ENCODE measurements at regions not wholly inside any gene's neighbourhood (a gene's known extent, or its start where the extent isn't known, plus 50 kb on each side); places are given as distances from the start of the nearest gene placed in this dataset.

DNA sequence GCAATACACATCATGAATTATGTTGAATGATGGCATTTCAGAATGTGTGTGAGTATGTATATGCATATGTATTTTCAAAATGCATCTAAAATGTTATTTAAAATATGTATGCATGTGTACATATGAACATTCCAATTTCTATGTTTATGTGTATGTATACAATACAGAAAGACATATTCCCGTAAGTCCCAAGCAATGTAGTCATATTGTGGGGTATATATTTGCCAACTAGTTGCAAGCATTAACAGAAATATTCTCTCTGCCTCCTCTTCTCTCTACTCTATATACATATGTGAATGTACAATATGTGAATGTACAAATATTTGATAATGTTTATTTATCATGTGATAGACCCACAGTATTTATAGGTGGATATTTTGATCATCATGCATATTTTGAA, 345.8 kb upstream of the ZEB2 start:
- H3K9me2 ChIP-seq (ENCODE audit: insufficient read depth) = no peaks in the 10 kb centered on the region
- ChIA-PET POLR2A (ENCODE audit: unreplicated experiment) (no interaction called here), CTCF (interaction anchor here (0.6 kb wide), 1 partner anchor 84 kb away, joined by 3 read pairs; no protein-coding TSS in a partner anchor)
- no peak for DNase-seq
- H3K27ac ChIP-seq = no peak overlapping the region
- no peak overlapping the region for H3K4me2 ChIP-seq
- H3K4me3 ChIP-seq = no peak overlapping the region
- no peaks in the 10 kb centered on the region for H3K79me2 ChIP-seq (ENCODE audit: low read depth)
- no TSS peak for BruUV-seq (replicated peaks)
- no peaks in the 10 kb centered on the region for H3K27me3 ChIP-seq (ENCODE audit: insufficient read depth, low read depth)
- H3K36me3 ChIP-seq (ENCODE audit: low read depth) = no peaks in the 10 kb centered on the region
- H3F3A ChIP-seq (ENCODE audit: insufficient read depth, low read depth) = no peaks in the 10 kb centered on the region
- intact Hi-C loops (cut with micrococcal nuclease; ENCODE audit: unreplicated experiment) = no loop called here
- no peak overlapping the region for H2AFZ ChIP-seq
- no peak for TF ChIP-seq EZH2 (IDR thresholded peaks at IDR 0.05; ENCODE audit: low read depth)
- TF ChIP-seq, protein P1, sequence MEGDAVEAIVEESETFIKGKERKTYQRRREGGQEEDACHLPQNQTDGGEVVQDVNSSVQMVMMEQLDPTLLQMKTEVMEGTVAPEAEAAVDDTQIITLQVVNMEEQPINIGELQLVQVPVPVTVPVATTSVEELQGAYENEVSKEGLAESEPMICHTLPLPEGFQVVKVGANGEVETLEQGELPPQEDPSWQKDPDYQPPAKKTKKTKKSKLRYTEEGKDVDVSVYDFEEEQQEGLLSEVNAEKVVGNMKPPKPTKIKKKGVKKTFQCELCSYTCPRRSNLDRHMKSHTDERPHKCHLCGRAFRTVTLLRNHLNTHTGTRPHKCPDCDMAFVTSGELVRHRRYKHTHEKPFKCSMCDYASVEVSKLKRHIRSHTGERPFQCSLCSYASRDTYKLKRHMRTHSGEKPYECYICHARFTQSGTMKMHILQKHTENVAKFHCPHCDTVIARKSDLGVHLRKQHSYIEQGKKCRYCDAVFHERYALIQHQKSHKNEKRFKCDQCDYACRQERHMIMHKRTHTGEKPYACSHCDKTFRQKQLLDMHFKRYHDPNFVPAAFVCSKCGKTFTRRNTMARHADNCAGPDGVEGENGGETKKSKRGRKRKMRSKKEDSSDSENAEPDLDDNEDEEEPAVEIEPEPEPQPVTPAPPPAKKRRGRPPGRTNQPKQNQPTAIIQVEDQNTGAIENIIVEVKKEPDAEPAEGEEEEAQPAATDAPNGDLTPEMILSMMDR (conservative IDR thresholded peaks at IDR 0.05) = no peak
- no peaks in the 10 kb centered on the region for H4K20me1 ChIP-seq (ENCODE audit: insufficient read depth)
- H3K4me1 ChIP-seq (replicated peaks; ENCODE audit: insufficient read depth) = no peaks in the 10 kb centered on the region
- no peaks in the 10 kb centered on the region for H3K9me3 ChIP-seq (ENCODE audit: insufficient read depth, low read depth)

DNA sequence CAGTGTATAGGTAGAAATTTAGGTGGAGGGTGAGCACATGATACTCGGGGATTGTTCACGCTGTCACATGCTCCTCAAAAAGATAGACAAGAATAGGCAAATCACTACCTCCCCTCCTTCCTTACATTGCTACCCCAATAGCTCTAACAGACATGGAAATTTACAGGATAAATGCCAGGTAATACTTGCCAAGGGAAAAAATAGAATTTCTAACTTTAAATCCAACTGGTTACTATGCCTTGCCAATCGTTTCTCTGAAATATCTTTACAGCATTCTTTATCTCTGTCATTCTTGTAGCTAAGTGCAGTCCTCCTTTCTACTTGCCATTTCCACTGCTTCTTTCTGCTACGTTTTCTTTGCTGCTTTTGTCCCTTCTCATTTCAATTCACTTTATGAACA, 339.8 kb upstream of the ZEB2 start:
- BruUV-seq (replicated peaks) = no TSS peak

DNA sequence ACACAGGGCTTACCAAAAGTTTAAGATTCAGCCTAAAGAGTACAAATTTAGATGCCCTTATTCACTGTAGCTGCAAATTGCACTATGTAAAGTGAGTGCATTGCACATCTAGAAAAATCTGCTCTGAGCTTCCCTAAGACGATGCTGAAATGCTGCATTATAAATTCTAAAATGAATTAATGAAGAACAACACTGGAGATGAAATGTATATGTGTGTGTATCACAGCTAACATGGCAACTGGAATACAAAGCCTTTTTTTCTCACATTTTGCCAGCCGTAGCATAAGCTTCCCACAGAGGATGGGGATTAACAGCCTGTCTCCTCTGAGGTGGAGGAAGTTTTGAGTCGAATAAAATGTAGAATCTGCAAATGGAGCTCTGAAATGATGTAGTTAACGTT, 338.3 kb upstream of the ZEB2 start:
- Histone ChIP-seq H3K4me1 (replicated peaks; ENCODE audit: insufficient read depth) (no peaks in the 10 kb centered on the region), H3K36me3 (ENCODE audit: low read depth) (no peaks in the 10 kb centered on the region), H3K4me3 (no peak overlapping the region), H3K27me3 (ENCODE audit: insufficient read depth, low read depth) (no peaks in the 10 kb centered on the region), H3K27ac (no peak overlapping the region), H3K4me2 (no peak overlapping the region), H2AFZ (no peak overlapping the region), H3K9me3 (ENCODE audit: insufficient read depth, low read depth) (no peaks in the 10 kb centered on the region), H4K20me1 (ENCODE audit: insufficient read depth) (no peaks in the 10 kb centered on the region), H3K9me2 (ENCODE audit: insufficient read depth) (no peaks in the 10 kb centered on the region), H3F3A (ENCODE audit: insufficient read depth, low read depth) (no peaks in the 10 kb centered on the region), H3K79me2 (ENCODE audit: low read depth) (no peaks in the 10 kb centered on the region)
- no peak for DNase-seq
- ChIA-PET POLR2A (ENCODE audit: unreplicated experiment) (no interaction called here), CTCF (no interaction called here)
- no peak for TF ChIP-seq EZH2 (IDR thresholded peaks at IDR 0.05; ENCODE audit: low read depth)
- TF ChIP-seq, protein P1 (conservative IDR thresholded peaks at IDR 0.05) = no peak
- no TSS peak for BruUV-seq (replicated peaks)
- intact Hi-C loops (cut with micrococcal nuclease; ENCODE audit: unreplicated experiment) = no loop called here

More for the DNA sequence above, 339.8 kb upstream of the ZEB2 start:
- H3F3A ChIP-seq (ENCODE audit: insufficient read depth, low read depth) = no peaks in the 10 kb centered on the region
- ChIA-PET CTCF (no interaction called here), POLR2A (ENCODE audit: unreplicated experiment) (interaction anchor here (0.6 to 0.7 kb wide), 2 partner anchors 86 to 103 kb away, joined by 3 to 4 read pairs; no protein-coding TSS in a partner anchor)
- no peaks in the 10 kb centered on the region for H3K79me2 ChIP-seq (ENCODE audit: low read depth)
- H3K4me1 ChIP-seq (replicated peaks; ENCODE audit: insufficient read depth) = no peaks in the 10 kb centered on the region
- no peaks in the 10 kb centered on the region for H3K27me3 ChIP-seq (ENCODE audit: insufficient read depth, low read depth)
- H3K9me2 ChIP-seq (ENCODE audit: insufficient read depth) = no peaks in the 10 kb centered on the region
- DNase-seq = no peak
- H3K4me3 ChIP-seq = no peak overlapping the region
- no peak overlapping the region for H3K27ac ChIP-seq
- H3K9me3 ChIP-seq (ENCODE audit: insufficient read depth, low read depth) = no peaks in the 10 kb centered on the region
- no peaks in the 10 kb centered on the region for H4K20me1 ChIP-seq (ENCODE audit: insufficient read depth)
- no peak overlapping the region for H3K4me2 ChIP-seq
- TF ChIP-seq, protein P1 (conservative IDR thresholded peaks at IDR 0.05) = no peak
- no peak for TF ChIP-seq EZH2 (IDR thresholded peaks at IDR 0.05; ENCODE audit: low read depth)
- intact Hi-C loops (cut with micrococcal nuclease; ENCODE audit: unreplicated experiment) = no loop called here
- H3K36me3 ChIP-seq (ENCODE audit: low read depth) = no peaks in the 10 kb centered on the region
- no peak overlapping the region for H2AFZ ChIP-seq
